ENCODE measurements at regions not wholly inside any gene's neighbourhood (a gene's known extent, or its start where the extent isn't known, plus 50 kb on each side); places are given as distances from the start of the nearest gene placed in this dataset.
"Not testable (repeated sequence)": the region's sequence is repeated elsewhere in the genome, so short reads cannot be mapped to it uniquely, and the experiment has no call there.

GRCh38 chrX:89539150-89539549 lies 382.6 kb upstream of the TGIF2LX start:
- H3K27me3 ChIP-seq (replicated peaks in 1 of 4; ENCODE audit: control insufficient read depth in 3 of 4, extremely low read depth in 1 of 4, insufficient read depth in 3 of 4, low read length in 3 of 4); H3K79me2 ChIP-seq (ENCODE audit: control insufficient read depth in 1 of 2, insufficient read depth in 2 of 2, low read length in 2 of 2); H4K5ac ChIP-seq (ENCODE audit: insufficient read length, low read depth, low read length); H2AFZ ChIP-seq (ENCODE audit: low read length); H2BK120ac ChIP-seq (replicated peaks; ENCODE audit: low read depth, low read length); H4K20me1 ChIP-seq (replicated peaks in 1 of 2; ENCODE audit: control insufficient read depth in 1 of 2, insufficient read depth in 2 of 2, low read length in 2 of 2); H3K4ac ChIP-seq (replicated peaks; ENCODE audit: insufficient read length, low read depth, low read length); H2BK20ac ChIP-seq (ENCODE audit: low read length); H3K79me1 ChIP-seq (ENCODE audit: low read depth, low read length); H3K14ac ChIP-seq (ENCODE audit: insufficient read length); H2BK5ac ChIP-seq (ENCODE audit: low read depth, low read length); H2BK12ac ChIP-seq (ENCODE audit: low read depth, low read length); H3K4me3 ChIP-seq (ENCODE audit: extremely low read depth in 1 of 4, insufficient read depth in 2 of 4, low read depth in 3 of 4, low read length in 4 of 4); H3K36me3 ChIP-seq (ENCODE audit: control insufficient read depth in 2 of 4, insufficient read depth in 4 of 4, low read length in 3 of 4); H3K27ac ChIP-seq (ENCODE audit: low read depth, low read length); H3K18ac ChIP-seq (ENCODE audit: extremely low read depth, low read length); H2BK15ac ChIP-seq (ENCODE audit: low read length); H3K9me3 ChIP-seq (ENCODE audit: insufficient read depth in 2 of 2, low read depth in 1 of 2, low read length in 1 of 2); CTCF ChIA-PET (ENCODE audit: partially characterized antibody); H3K4me1 ChIP-seq (replicated peaks in 1 of 4; ENCODE audit: control insufficient read depth in 3 of 4, insufficient read depth in 4 of 4, low read length in 3 of 4); H3K56ac ChIP-seq (replicated peaks; ENCODE audit: insufficient read length, low read depth, low read length); H3K23ac ChIP-seq (ENCODE audit: insufficient read length); H2AK5ac ChIP-seq (ENCODE audit: low read depth, low read length); H3K23me2 ChIP-seq (ENCODE audit: low read depth, low read length); POLR2A ChIA-PET (ENCODE audit: partially characterized antibody); FAIRE-seq; H3K4me2 ChIP-seq (ENCODE audit: insufficient read depth in 1 of 2, low read depth in 2 of 2, low read length in 2 of 2); DNase-seq (ENCODE audit: low read depth in 1 of 2, low spot score in 2 of 2); H4K8ac ChIP-seq (ENCODE audit: extremely low read depth, insufficient read depth, low read length); H4K91ac ChIP-seq (replicated peaks; ENCODE audit: insufficient read length, low read length); H3K9ac ChIP-seq (replicated peaks in 1 of 4; ENCODE audit: extremely low read depth in 1 of 4, low read depth in 3 of 4, low read length in 3 of 4): not testable (repeated sequence)
- 100% methylated on average over 2 of the region's 5 CpGs; no CpG with 5 or more reads in 1 of the 2 experiments for WGBS, 2 experiments (ENCODE audit: extremely low coverage in 1 of 2, insufficient coverage in 1 of 2, insufficient read length in 1 of 2, insufficient replicate concordance in 2 of 2, low coverage in 1 of 2, low lambda C conversion rate in 2 of 2, missing lambda C conversion rate in 1 of 2)

DNA sequence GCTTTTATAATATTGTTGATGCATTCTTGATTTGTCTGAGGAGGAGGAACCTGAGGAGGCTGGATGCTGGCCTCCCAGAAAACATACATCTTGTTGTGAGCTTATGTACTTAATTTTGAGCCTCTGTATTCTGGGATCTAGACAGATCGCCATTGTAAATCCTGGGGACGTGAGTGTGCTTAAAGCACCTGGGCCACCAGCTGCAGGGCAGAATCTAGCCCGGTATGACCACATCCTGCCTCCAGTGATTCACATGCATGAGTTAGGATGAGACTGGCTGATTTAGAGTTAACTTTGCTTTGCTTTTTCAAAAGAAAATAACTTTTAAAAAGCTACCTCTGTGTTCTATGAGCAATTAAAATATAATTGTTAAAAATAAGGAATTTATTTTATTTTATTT lies 364.6 kb upstream of the TGIF2LX start:
- H4K8ac ChIP-seq (ENCODE audit: extremely low read depth, insufficient read depth, low read length); H2BK12ac ChIP-seq (ENCODE audit: low read depth, low read length); H3K4me2 ChIP-seq (ENCODE audit: insufficient read depth in 1 of 2, low read depth in 2 of 2, low read length in 2 of 2); H3K18ac ChIP-seq (ENCODE audit: extremely low read depth, low read length); H3K79me2 ChIP-seq (ENCODE audit: control insufficient read depth in 1 of 2, insufficient read depth in 2 of 2, low read length in 2 of 2); H3K14ac ChIP-seq (ENCODE audit: insufficient read length); H2BK20ac ChIP-seq (ENCODE audit: low read length); H2BK15ac ChIP-seq (ENCODE audit: low read length); H4K91ac ChIP-seq (replicated peaks; ENCODE audit: insufficient read length, low read length); H3K36me3 ChIP-seq (ENCODE audit: control insufficient read depth in 2 of 4, insufficient read depth in 4 of 4, low read length in 3 of 4); H2BK5ac ChIP-seq (ENCODE audit: low read depth, low read length); DNase-seq (ENCODE audit: low read depth in 1 of 2, low spot score in 2 of 2); H3K56ac ChIP-seq (replicated peaks; ENCODE audit: insufficient read length, low read depth, low read length); H3K4me3 ChIP-seq (ENCODE audit: extremely low read depth in 1 of 4, insufficient read depth in 2 of 4, low read depth in 3 of 4, low read length in 4 of 4); H2BK120ac ChIP-seq (replicated peaks; ENCODE audit: low read depth, low read length); POLR2A ChIA-PET (ENCODE audit: partially characterized antibody); H3K4me1 ChIP-seq (replicated peaks in 1 of 4; ENCODE audit: control insufficient read depth in 3 of 4, insufficient read depth in 4 of 4, low read length in 3 of 4); FAIRE-seq; H3K4ac ChIP-seq (replicated peaks; ENCODE audit: insufficient read length, low read depth, low read length); H3K9ac ChIP-seq (replicated peaks in 1 of 4; ENCODE audit: extremely low read depth in 1 of 4, low read depth in 3 of 4, low read length in 3 of 4); H2AK5ac ChIP-seq (ENCODE audit: low read depth, low read length); CTCF ChIA-PET (ENCODE audit: partially characterized antibody); H3K23ac ChIP-seq (ENCODE audit: insufficient read length); H2AFZ ChIP-seq (ENCODE audit: low read length); H4K5ac ChIP-seq (ENCODE audit: insufficient read length, low read depth, low read length); H3K9me3 ChIP-seq (ENCODE audit: insufficient read depth in 2 of 2, low read depth in 1 of 2, low read length in 1 of 2); H3K27me3 ChIP-seq (replicated peaks in 1 of 4; ENCODE audit: control insufficient read depth in 3 of 4, extremely low read depth in 1 of 4, insufficient read depth in 3 of 4, low read length in 3 of 4); H3K23me2 ChIP-seq (ENCODE audit: low read depth, low read length); H4K20me1 ChIP-seq (replicated peaks in 1 of 2; ENCODE audit: control insufficient read depth in 1 of 2, insufficient read depth in 2 of 2, low read length in 2 of 2); H3K79me1 ChIP-seq (ENCODE audit: low read depth, low read length); H3K27ac ChIP-seq (ENCODE audit: low read depth, low read length): not testable (repeated sequence)
- WGBS, 2 experiments (ENCODE audit: extremely low coverage in 1 of 2, insufficient coverage in 1 of 2, insufficient read length in 1 of 2, insufficient replicate concordance in 2 of 2, low coverage in 1 of 2, low lambda C conversion rate in 2 of 2, missing lambda C conversion rate in 1 of 2), result 83% methylated on average over 3 of the region's 3 CpGs; no CpG with 5 or more reads in 1 of the 2 experiments
